ENCODE measurements at regions not wholly inside any gene's neighbourhood (a gene's known extent, or its start where the extent isn't known, plus 50 kb on each side); places are given as distances from the start of the nearest gene placed in this dataset.

DNA sequence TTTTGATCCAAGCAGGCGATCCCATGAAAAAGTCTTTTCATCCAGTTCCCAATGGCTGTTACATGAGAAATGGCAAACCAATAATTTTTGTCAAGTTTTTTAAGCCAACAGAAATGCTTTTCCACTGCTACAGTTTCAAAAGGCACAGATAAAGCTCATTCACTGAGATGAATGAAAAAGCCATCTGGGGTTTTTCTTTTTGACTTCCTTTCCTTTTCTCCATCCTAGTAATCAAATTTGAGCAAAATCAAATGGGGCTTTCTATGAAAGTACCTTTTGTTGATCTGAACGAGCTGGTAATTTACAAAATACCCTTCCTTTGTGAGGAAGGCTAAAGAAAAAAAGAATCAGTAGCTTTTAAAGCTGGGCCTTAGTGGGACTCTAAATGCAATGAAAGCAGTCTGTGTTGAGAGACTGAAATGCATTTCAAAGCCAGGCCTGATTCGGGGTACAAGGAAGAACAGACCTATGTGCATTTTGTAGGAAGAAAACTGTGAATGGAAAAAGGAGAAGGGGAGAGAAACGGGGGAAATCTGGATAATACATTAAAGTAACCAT lies 185.2 kb upstream of the DNAJC19 start:
- H3K4me3 ChIP-seq = no peak overlapping the region
- intact Hi-C loops (cut with DNase I) = loop anchor here in 9 of 10 donors (5.0 to 10.0 kb wide), 4 partner anchors 180 to 372 kb away; no protein-coding TSS in a partner anchor
- TF ChIP-seq POLR2A (IDR thresholded peaks at IDR 0.05) = no peak
- TF ChIP-seq, protein P1, sequence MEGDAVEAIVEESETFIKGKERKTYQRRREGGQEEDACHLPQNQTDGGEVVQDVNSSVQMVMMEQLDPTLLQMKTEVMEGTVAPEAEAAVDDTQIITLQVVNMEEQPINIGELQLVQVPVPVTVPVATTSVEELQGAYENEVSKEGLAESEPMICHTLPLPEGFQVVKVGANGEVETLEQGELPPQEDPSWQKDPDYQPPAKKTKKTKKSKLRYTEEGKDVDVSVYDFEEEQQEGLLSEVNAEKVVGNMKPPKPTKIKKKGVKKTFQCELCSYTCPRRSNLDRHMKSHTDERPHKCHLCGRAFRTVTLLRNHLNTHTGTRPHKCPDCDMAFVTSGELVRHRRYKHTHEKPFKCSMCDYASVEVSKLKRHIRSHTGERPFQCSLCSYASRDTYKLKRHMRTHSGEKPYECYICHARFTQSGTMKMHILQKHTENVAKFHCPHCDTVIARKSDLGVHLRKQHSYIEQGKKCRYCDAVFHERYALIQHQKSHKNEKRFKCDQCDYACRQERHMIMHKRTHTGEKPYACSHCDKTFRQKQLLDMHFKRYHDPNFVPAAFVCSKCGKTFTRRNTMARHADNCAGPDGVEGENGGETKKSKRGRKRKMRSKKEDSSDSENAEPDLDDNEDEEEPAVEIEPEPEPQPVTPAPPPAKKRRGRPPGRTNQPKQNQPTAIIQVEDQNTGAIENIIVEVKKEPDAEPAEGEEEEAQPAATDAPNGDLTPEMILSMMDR (IDR thresholded peaks at IDR 0.05) = no peak
- ATAC-seq = no peak
- no peaks in the 10 kb centered on the region for H3K36me3 ChIP-seq
- peaks cover 0 to 4% (median 0%) of the 10 kb centered on the region in 12 donors for H3K4me1 ChIP-seq
- no peak overlapping the region for H3K27ac ChIP-seq
- DNase-seq = no peak
- no peaks in the 10 kb centered on the region for H3K9me3 ChIP-seq
- 45 to 50% (median 48%) methylated on average over 4 of the region's 4 CpGs for WGBS, 4 donors
- H3K27me3 ChIP-seq = no peaks in the 10 kb centered on the region

GRCh38 chr3:181174022-181174421 lies 184.5 kb upstream of the DNAJC19 start:
- 80 to 87% (median 82%) methylated on average over 2 of the region's 2 CpGs for WGBS, 4 donors
- Histone ChIP-seq H3K36me3 (no peaks in the 10 kb centered on the region), H3K27ac (no peak overlapping the region), H3K4me3 (no peak overlapping the region), H3K27me3 (no peaks in the 10 kb centered on the region), H3K9me3 (no peaks in the 10 kb centered on the region), H3K4me1 (peaks cover 0 to 4% (median 0%) of the 10 kb centered on the region in 12 donors)
- ATAC-seq (no peak), DNase-seq (no peak)
- TF ChIP-seq POLR2A (IDR thresholded peaks at IDR 0.05) = no peak
- TF ChIP-seq, protein P1 (IDR thresholded peaks at IDR 0.05) = no peak
- intact Hi-C loops (cut with DNase I) = loop anchor here in 4 of 10 donors (5.0 to 10.0 kb wide), 3 partner anchors 179 to 369 kb away; no protein-coding TSS in a partner anchor

DNA sequence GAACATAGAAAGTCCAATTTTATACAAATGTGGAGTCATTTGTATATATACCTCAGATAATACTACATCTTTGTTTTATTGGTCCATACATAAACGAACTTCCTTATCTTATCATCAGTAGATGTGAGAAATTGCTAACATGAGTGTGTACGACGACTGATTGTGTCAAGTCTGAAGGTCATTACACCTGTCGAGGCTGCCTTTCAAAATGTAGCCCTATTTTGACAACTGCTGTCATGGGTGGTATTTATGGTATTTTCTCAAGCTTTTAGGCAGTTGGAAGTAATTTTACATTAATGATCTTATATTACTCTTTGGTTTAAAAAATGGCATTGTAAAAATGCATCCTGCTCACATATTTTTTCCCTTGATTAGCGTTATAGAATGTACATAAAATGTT lies 183.7 kb upstream of the DNAJC19 start:
- Histone ChIP-seq H3K4me1 (peaks cover 0 to 4% (median 0%) of the 10 kb centered on the region in 12 donors), H3K36me3 (no peaks in the 10 kb centered on the region), H3K4me3 (no peak overlapping the region), H3K27me3 (no peaks in the 10 kb centered on the region), H3K27ac (no peak overlapping the region), H3K9me3 (no peaks in the 10 kb centered on the region)
- intact Hi-C loops (cut with DNase I) = loop anchor here in 4 of 10 donors (5.0 to 10.0 kb wide), 3 partner anchors 178 to 368 kb away; no protein-coding TSS in a partner anchor
- no peak for ATAC-seq
- 42 to 63% (median 47%) methylated on average over 5 of the region's 5 CpGs for WGBS, 4 donors
- no peak for TF ChIP-seq POLR2A (IDR thresholded peaks at IDR 0.05)
- no peak for DNase-seq

DNA sequence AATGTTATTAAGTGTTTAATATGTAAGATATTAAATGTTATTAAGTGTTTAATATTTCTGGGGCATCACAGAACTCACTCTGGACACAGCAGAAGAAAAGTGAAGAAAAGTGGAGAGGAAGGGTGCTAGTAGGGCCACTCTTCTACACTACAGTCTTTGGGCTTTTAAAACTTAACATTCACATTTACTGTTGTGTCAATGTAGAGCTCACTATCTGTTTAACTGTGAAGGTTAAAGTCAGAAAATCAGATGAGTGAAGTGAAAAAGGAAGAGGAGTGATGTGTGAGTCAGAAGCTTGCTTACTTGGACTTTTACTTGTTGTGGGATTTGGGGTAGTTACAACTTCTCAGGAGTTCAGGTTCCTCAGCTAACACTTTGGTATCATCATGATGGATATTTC lies 145.3 kb upstream of the DNAJC19 start:
- ATAC-seq (no peak), DNase-seq (no peak)
- Histone ChIP-seq H3K27ac (no peak overlapping the region), H3K27me3 (no peaks in the 10 kb centered on the region), H3K9me3 (no peaks in the 10 kb centered on the region), H3K36me3 (no peaks in the 10 kb centered on the region), H3K4me3 (no peak overlapping the region), H3K4me1 (no peaks in the 10 kb centered on the region)
- no peak for TF ChIP-seq POLR2A (IDR thresholded peaks at IDR 0.05)
- TF ChIP-seq, protein P1 (IDR thresholded peaks at IDR 0.05) = no peak
- intact Hi-C loops (cut with DNase I) = no loop called here

GRCh38 chr3:181133832-181134231 lies 144.3 kb upstream of the DNAJC19 start:
- H3K27me3 ChIP-seq = no peaks in the 10 kb centered on the region
- no peaks in the 10 kb centered on the region for H3K9me3 ChIP-seq
- intact Hi-C loops (cut with DNase I) = no loop called here
- TF ChIP-seq, protein P1 (IDR thresholded peaks at IDR 0.05) = no peak
- TF ChIP-seq POLR2A (IDR thresholded peaks at IDR 0.05) = no peak
- no peak overlapping the region for H3K4me3 ChIP-seq
- no peaks in the 10 kb centered on the region for H3K36me3 ChIP-seq
- no peaks in the 10 kb centered on the region for H3K4me1 ChIP-seq
- H3K27ac ChIP-seq = no peak overlapping the region
- ATAC-seq (no peak), DNase-seq (no peak)

Data from heart left ventricle (tissue), 16 donors.